Neural progenitor cell (in vitro differentiated cells): ENCODE measurements at regions not wholly inside any gene's neighbourhood (a gene's known extent, or its start where the extent isn't known, plus 50 kb on each side); places are given as distances from the start of the nearest gene placed in this dataset.

Experiments used
- DNase-seq: peaks from one replicate; pipeline ENCODE4 v3.0.0-alpha.2; 2016; ENCODE audit warnings: low spot score
- H2AFZ ChIP-seq: fragments of 200-600 bp; sonication (generic); replicated peaks from 2 replicates; pipeline ENCODE4 v1.6.1; 2016; ENCODE audit warnings: antibody characterized with exemption
- H3F3A ChIP-seq: fragments of 200-600 bp; sonication (generic); 2 replicates; pipeline ENCODE4 v1.6.1; 2016; ENCODE audit warnings: antibody characterized with exemption, low read depth
- H3K27ac ChIP-seq: fragments of 200-600 bp; sonication (generic); 2 replicates; pipeline ENCODE4 v1.5.1; 2016; ENCODE audit warnings: mild to moderate bottlenecking
- H3K27me3 ChIP-seq: fragments of 200-600 bp; sonication (generic); 2 replicates; pipeline ENCODE4 v1.6.1; 2016; ENCODE audit warnings: mild to moderate bottlenecking, moderate library complexity
- H3K36me3 ChIP-seq: fragments of 200-600 bp; sonication (generic); 2 replicates; pipeline ENCODE4 v1.5.1; 2016
- H3K4me1 ChIP-seq: fragments of 200-600 bp; sonication (generic); 2 replicates; pipeline ENCODE4 v1.6.1; 2016; ENCODE audit warnings: mixed run types
- H3K4me2 ChIP-seq: fragments of 200-600 bp; sonication (generic); 2 replicates; pipeline ENCODE4 v1.6.1; 2016
- H3K4me3 ChIP-seq: fragments of 200-600 bp; sonication (generic); 2 replicates; pipeline ENCODE4 v1.5.1; 2016
- H3K79me2 ChIP-seq: fragments of 200-600 bp; sonication (generic); 2 replicates; pipeline ENCODE4 v1.6.1; 2016; ENCODE audit warnings: low read depth
- H3K9ac ChIP-seq: fragments of 200-600 bp; sonication (generic); 2 replicates; pipeline ENCODE4 v1.6.1; 2016
- H3K9me3 ChIP-seq: fragments of 200-600 bp; sonication (generic); 2 replicates; pipeline ENCODE4 v1.5.1; 2016; ENCODE audit warnings: low read depth
- H4K20me1 ChIP-seq: fragments of 200-600 bp; sonication (generic); 2 replicates; pipeline ENCODE4 v1.6.1; 2016; ENCODE audit warnings: low read depth
- H3K27ac Mint-ChIP-seq: 3 replicates; pipeline ENCODE4 v1.8.0; 2021; ENCODE audit warnings: mixed read lengths
- H3K27me3 Mint-ChIP-seq: 2 replicates; pipeline ENCODE4 v1.8.0; 2022; ENCODE audit warnings: low read depth, mild to moderate bottlenecking, inconsistent platforms, moderate library complexity, mixed read lengths; ENCODE audit not compliant: insufficient read depth
- H3K36me3 Mint-ChIP-seq: 3 replicates; pipeline ENCODE4 v1.8.0; 2021; ENCODE audit warnings: mixed read lengths
- H3K4me1 Mint-ChIP-seq: 3 replicates; pipeline ENCODE4 v1.8.0; 2021; ENCODE audit warnings: mixed read lengths
- H3K4me3 Mint-ChIP-seq: 3 replicates; pipeline ENCODE4 v1.8.0; 2021; ENCODE audit warnings: mild to moderate bottlenecking, moderate library complexity, mixed read lengths
- H3K9me3 Mint-ChIP-seq: 3 replicates; pipeline ENCODE4 v1.8.0; 2020; ENCODE audit warnings: mixed read lengths
- CTCF ChIP-seq: fragments of 200-600 bp; sonication (generic); IDR thresholded peaks from 2 replicates; pipeline ENCODE4 v1.5.1; 2017; ENCODE audit warnings: antibody characterized with exemption, mild to moderate bottlenecking
- EZH2 ChIP-seq: fragments of 200-600 bp; sonication (generic); IDR thresholded peaks from 2 replicates; pipeline ENCODE4 v1.6.1; 2017; ENCODE audit warnings: antibody characterized with exemption, mild to moderate bottlenecking, moderate library complexity
- EZH2phosphoT487 ChIP-seq: fragments of 200-600 bp; sonication (generic); IDR thresholded peaks from 2 replicates; pipeline ENCODE4 v1.6.1; 2017; ENCODE audit warnings: antibody characterized with exemption

GRCh38 chr6:113756290-113756665 is 100.9 kb upstream of the MARCKS start:
- TF ChIP-seq EZH2 (no peak), EZH2phosphoT487 (no peak), CTCF (no peak)
- no peaks in the 10 kb centered on the region for H3K27me3 ChIP-seq
- no peak for DNase-seq
- Mint-ChIP-seq H3K27me3 (no peaks in the 10 kb centered on the region), H3K36me3 (no peaks in the 10 kb centered on the region), H3K9me3 (peaks cover 6% of the 10 kb centered on the region), H3K4me1 (peaks cover 5% of the 10 kb centered on the region), H3K27ac (no peak overlapping the region), H3K4me3 (no peak overlapping the region)
- H4K20me1 ChIP-seq, result no peaks in the 10 kb centered on the region
- no peaks in the 10 kb centered on the region for H3F3A ChIP-seq
- no peak overlapping the region for H3K27ac ChIP-seq
- no peaks in the 10 kb centered on the region for H3K36me3 ChIP-seq
- H3K4me2 ChIP-seq, result no peak overlapping the region
- no peak overlapping the region for H3K4me3 ChIP-seq
- no peaks in the 10 kb centered on the region for H3K9me3 ChIP-seq
- no peaks in the 10 kb centered on the region for H3K79me2 ChIP-seq
- no peaks in the 10 kb centered on the region for H3K4me1 ChIP-seq
- H2AFZ ChIP-seq, result peak overlapping the region; percentile 68
- H3K9ac ChIP-seq, result no peak overlapping the region

- Histone ChIP-seq H3K4me3 (no peak overlapping the region), H2AFZ (no peak overlapping the region), H3F3A (no peaks in the 10 kb centered on the region), H3K9me3 (no peaks in the 10 kb centered on the region), H3K27me3 (no peaks in the 10 kb centered on the region), H3K27ac (no peak overlapping the region), H4K20me1 (no peaks in the 10 kb centered on the region), H3K4me1 (no peaks in the 10 kb centered on the region), H3K9ac (no peak overlapping the region), H3K79me2 (no peaks in the 10 kb centered on the region), H3K4me2 (no peak overlapping the region), H3K36me3 (no peaks in the 10 kb centered on the region)
- Mint-ChIP-seq H3K4me3 (no peak overlapping the region), H3K27me3 (no peaks in the 10 kb centered on the region), H3K4me1 (peaks cover 5% of the 10 kb centered on the region), H3K36me3 (no peaks in the 10 kb centered on the region), H3K9me3 (peaks cover 2% of the 10 kb centered on the region), H3K27ac (no peak overlapping the region)
- DNase-seq, result no peak
- no peak for TF ChIP-seq EZH2
- TF ChIP-seq CTCF, result no peak
- no peak for TF ChIP-seq EZH2phosphoT487
Measured at GRCh38 chr6:113758214-113758613, 98.9 kb upstream of the MARCKS start.

GRCh38 chr6:113758826-113759574 is 98.1 kb upstream of the MARCKS start:
- no peaks in the 10 kb centered on the region for H3K27me3 Mint-ChIP-seq
- no peak overlapping the region for H3K4me2 ChIP-seq
- H3K4me1 Mint-ChIP-seq, result peaks cover 5% of the 10 kb centered on the region
- no peaks in the 10 kb centered on the region for H3K79me2 ChIP-seq
- H3K4me3 Mint-ChIP-seq, result no peak overlapping the region
- no peaks in the 10 kb centered on the region for H3K9me3 ChIP-seq
- H3K4me3 ChIP-seq, result no peak overlapping the region
- peak overlapping the region; percentile 6 for H3K27ac Mint-ChIP-seq
- H3K9ac ChIP-seq, result no peak overlapping the region
- no peaks in the 10 kb centered on the region for H3K9me3 Mint-ChIP-seq
- H3K27me3 ChIP-seq, result no peaks in the 10 kb centered on the region
- H3K27ac ChIP-seq, result no peak overlapping the region
- H3K36me3 ChIP-seq, result no peaks in the 10 kb centered on the region
- peak overlapping the region; percentile 23 for H2AFZ ChIP-seq
- no peaks in the 10 kb centered on the region for H3F3A ChIP-seq
- H3K4me1 ChIP-seq, result no peaks in the 10 kb centered on the region
- TF ChIP-seq EZH2, result no peak
- no peak for TF ChIP-seq EZH2phosphoT487
- TF ChIP-seq CTCF, result no peak
- H4K20me1 ChIP-seq, result no peaks in the 10 kb centered on the region
- H3K36me3 Mint-ChIP-seq, result no peaks in the 10 kb centered on the region
- no peak for DNase-seq
